ENCODE measurements at regions not wholly inside any gene's neighbourhood (a gene's known extent, or its start where the extent isn't known, plus 50 kb on each side); places are given as distances from the start of the nearest gene placed in this dataset.

DNA sequence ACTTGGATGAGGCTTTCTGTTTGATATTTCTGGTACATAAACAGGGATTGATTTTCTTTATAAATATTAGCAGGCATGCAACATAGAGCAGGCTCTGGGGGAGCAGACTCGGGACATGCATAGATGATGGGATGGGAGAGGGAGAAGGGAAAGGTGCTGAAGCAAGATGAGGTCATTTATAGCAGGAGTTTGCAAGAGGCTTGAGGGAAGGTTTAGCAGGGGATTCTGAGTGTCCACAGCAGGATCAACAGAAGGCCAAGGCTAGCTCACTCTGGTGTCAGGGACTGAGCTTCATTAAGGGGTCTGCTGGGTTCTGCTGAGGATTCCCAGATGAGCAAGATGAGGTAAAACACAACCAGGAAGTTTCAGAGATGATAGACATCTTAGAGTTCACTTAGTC is 309.1 kb upstream of the CELF4 start:
- intact Hi-C loops (cut with DNase I) = no loop called here
- Histone ChIP-seq H3K9me3 (peaks cover 0 to 3% (median 1%) of the 10 kb centered on the region in 4 donors), H3K27me3 (no peaks in the 10 kb centered on the region), H3K36me3 (no peaks in the 10 kb centered on the region), H3K4me3 (no peak overlapping the region), H3K27ac (no peak overlapping the region), H3K4me1 (no peaks in the 10 kb centered on the region)
- DNase-seq = no peak
- WGBS, 2 donors = 78 to 88% methylated on average over 1 of the region's 1 CpG
- no peak for TF ChIP-seq EP300 (IDR thresholded peaks at IDR 0.05)
- no peak for TF ChIP-seq POLR2AphosphoS5 (IDR thresholded peaks at IDR 0.05)
- no peak for TF ChIP-seq POLR2A (IDR thresholded peaks at IDR 0.05)
- no peak for TF ChIP-seq CTCF (IDR thresholded peaks at IDR 0.05)

DNA sequence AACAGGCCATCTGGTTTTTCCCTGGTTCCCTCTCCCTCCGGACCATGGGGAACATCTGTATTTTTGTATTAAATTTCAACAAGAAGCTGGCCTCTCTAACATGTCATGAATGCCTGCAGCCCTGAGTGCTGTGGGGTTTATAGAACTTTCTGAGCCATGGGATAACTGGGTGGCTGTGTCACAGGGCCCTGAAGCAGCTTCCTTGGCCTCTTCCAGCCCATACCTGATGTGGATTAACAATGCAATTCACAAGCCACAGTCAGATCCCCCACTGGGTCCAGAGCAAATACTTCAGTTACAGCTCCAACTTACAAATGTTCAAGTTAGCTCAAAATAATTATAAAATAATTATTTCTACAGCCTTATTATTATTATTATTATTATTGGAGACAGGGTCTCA is 307.8 kb upstream of the CELF4 start:
- Histone ChIP-seq H3K4me3 (no peak overlapping the region), H3K4me1 (no peaks in the 10 kb centered on the region), H3K27ac (no peak overlapping the region), H3K9me3 (peaks cover 0 to 3% (median under 1%) of the 10 kb centered on the region in 4 donors), H3K36me3 (no peaks in the 10 kb centered on the region), H3K27me3 (no peaks in the 10 kb centered on the region)
- 80 to 83% methylated on average over 1 of the region's 1 CpG for WGBS, 2 donors
- no peak for DNase-seq
- TF ChIP-seq CTCF (IDR thresholded peaks at IDR 0.05) (no peak), EP300 (IDR thresholded peaks at IDR 0.05) (no peak), POLR2AphosphoS5 (IDR thresholded peaks at IDR 0.05) (no peak), POLR2A (IDR thresholded peaks at IDR 0.05) (no peak)
- intact Hi-C loops (cut with DNase I) = no loop called here

DNA sequence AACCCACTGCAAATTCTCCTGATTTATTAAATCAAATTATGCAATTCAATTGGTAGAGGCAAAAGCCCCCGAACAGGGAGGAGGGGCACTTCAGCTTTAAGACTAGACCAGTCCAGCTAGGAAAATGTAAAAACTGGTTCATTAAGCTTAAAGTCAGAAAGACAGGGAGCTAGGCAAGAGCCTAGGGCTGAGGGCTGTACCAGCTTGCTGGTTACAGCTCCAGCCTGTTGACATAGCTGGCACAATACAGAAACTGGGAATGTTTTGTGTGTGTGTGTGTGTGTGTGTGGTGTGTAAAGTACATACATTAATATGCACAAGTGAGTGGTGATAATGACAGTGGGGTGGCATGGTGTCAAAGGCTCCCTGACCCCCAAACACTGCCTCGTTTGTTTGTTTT is 307.0 kb upstream of the CELF4 start:
- Histone ChIP-seq H3K9me3 (peaks cover 0 to 3% (median 0%) of the 10 kb centered on the region in 4 donors), H3K27me3 (no peaks in the 10 kb centered on the region), H3K4me3 (no peak overlapping the region), H3K4me1 (no peaks in the 10 kb centered on the region), H3K36me3 (no peaks in the 10 kb centered on the region), H3K27ac (no peak overlapping the region)
- WGBS, 2 donors = 50 to 76% methylated on average over 2 of the region's 2 CpGs
- TF ChIP-seq EP300 (IDR thresholded peaks at IDR 0.05) = no peak
- DNase-seq = no peak
- intact Hi-C loops (cut with DNase I) = no loop called here

DNA sequence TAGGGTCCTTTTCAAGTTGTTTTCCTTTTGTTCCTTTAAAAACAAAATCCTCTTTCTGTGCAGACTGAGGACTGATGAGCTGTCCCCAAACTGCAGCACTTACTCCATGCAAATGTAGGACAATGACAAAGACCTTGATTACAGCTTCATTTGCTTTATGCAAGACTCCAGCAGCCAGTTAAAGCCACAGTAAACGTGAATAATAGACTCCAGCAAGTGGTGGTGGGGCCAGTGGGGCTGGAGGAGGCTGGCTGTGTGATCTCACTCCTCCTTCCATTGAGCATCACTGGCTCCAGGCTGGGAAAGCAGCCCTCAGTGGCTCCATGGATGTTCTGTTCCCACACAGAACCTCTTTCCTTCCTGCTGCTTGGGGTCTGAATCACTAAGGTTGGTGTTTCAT is 306.0 kb upstream of the CELF4 start:
- intact Hi-C loops (cut with DNase I) = no loop called here
- TF ChIP-seq CTCF (IDR thresholded peaks at IDR 0.05) (no peak), POLR2A (IDR thresholded peaks at IDR 0.05) (no peak), POLR2AphosphoS5 (IDR thresholded peaks at IDR 0.05) (no peak), EP300 (IDR thresholded peaks at IDR 0.05) (no peak)

GRCh38 chr18:37869051-37869450 is 303.5 kb upstream of the CELF4 start:
- Histone ChIP-seq H3K36me3 (no peaks in the 10 kb centered on the region), H3K4me3 (no peak overlapping the region), H3K9me3 (no peaks in the 10 kb centered on the region), H3K27me3 (no peaks in the 10 kb centered on the region), H3K4me1 (no peaks in the 10 kb centered on the region), H3K27ac (no peak overlapping the region)
- TF ChIP-seq POLR2A (IDR thresholded peaks at IDR 0.05) = no peak
- TF ChIP-seq POLR2AphosphoS5 (IDR thresholded peaks at IDR 0.05) = no peak
- no peak for TF ChIP-seq EP300 (IDR thresholded peaks at IDR 0.05)
- TF ChIP-seq CTCF (IDR thresholded peaks at IDR 0.05) = no peak
- intact Hi-C loops (cut with DNase I) = no loop called here
- 78 to 80% methylated on average over 2 of the region's 2 CpGs for WGBS, 2 donors
- DNase-seq = no peak

More for the DNA sequence above, 306.0 kb upstream of the CELF4 start:
- no peak for DNase-seq
- H3K27me3 ChIP-seq = no peaks in the 10 kb centered on the region
- H3K36me3 ChIP-seq = no peaks in the 10 kb centered on the region
- 7 to 35% methylated on average over 1 of the region's 1 CpG for WGBS, 2 donors
- H3K4me3 ChIP-seq = no peak overlapping the region
- no peak overlapping the region for H3K27ac ChIP-seq
- no peaks in the 10 kb centered on the region for H3K4me1 ChIP-seq
- H3K9me3 ChIP-seq = peaks cover 0 to 3% (median 0%) of the 10 kb centered on the region in 4 donors

All from sigmoid colon (tissue), 6 donors.